NCI-H2171 (cell line): ENCODE measurements at regions not wholly inside any gene's neighbourhood (a gene's known extent, or its start where the extent isn't known, plus 50 kb on each side); places are given as distances from the start of the nearest gene placed in this dataset.
"Not testable (repeated sequence)": the region's sequence is repeated elsewhere in the genome, so short reads cannot be mapped to it uniquely, and the experiment has no call there.

ENCODE experiments used
- DNase-seq: peaks from one replicate; lab custom pipeline; 2025; lab: John Stamatoyannopoulos, UW

DNA sequence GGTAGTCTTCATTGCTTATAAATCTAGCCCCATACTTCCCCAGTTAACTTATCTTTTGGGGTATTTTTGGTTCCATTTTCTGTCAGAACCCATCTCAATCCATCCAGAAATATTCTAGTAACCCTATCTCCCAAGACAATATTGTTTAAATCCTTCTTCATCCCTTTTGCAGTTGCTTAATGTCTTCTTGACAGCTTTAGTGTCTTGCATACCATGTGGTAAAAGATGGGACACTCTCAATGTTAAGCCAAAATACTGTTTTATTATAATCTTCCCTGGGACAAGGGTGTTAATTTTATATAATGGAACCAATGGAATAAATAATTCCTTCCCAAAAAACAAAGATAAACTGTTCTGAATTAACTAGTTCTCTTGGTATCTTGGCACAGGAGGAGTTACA is 450.2 kb downstream of the CCER1 start:
- no peak for DNase-seq

DNA sequence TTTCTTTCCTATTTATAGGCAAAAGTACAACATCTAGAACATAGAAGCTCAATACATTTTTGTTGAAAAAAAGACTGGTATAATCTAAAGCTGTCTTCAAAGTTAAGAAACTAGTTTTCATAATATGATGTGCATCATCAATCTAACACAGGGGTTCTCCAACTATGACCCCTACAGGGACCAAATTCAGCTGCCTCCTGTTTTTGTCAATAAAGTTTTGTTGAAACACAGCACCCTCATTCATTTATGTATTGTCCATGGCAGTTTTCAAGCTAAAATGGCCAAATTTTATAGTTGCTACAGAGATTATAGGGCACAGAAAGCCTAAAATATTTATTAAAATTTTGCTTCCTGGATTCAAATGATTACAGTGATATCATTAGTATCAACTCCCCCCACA is 452.9 kb downstream of the CCER1 start:
- no peak for DNase-seq

- DNase-seq: no peak
These were observed 453.6 kb downstream of the CCER1 start for GRCh38 chr12:90501412-90501811.

- DNase-seq: no peak
These were observed 455.2 kb downstream of the CCER1 start for GRCh38 chr12:90499795-90500194.

GRCh38 chr12:90497923-90498545 is 456.9 kb downstream of the CCER1 start:
- no peak for DNase-seq

GRCh38 chr12:90490355-90490754 is 464.6 kb downstream of the CCER1 start:
- no peak for DNase-seq

DNA sequence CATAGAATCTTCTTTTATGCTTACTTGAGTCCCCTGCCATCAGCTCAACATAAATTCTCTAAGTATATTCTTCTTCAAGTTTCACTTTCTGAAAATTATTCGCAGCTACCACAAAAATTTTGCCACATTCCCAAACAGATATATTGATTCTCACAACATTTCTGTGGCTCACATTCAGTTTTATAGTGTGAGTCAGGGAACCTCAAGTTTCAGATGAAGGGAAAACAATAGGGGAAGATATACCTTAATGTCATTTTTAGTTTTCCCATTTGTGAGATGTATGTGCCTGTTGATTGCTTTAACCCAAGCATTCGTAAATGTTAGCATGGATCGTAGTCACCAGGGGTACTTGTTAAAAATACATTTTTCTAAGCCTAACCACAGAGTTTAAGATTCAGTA is 465.8 kb downstream of the CCER1 start:
- DNase-seq: no peak

GRCh38 chr12:90485560-90485959 is 469.4 kb downstream of the CCER1 start:
- DNase-seq: no peak

DNA sequence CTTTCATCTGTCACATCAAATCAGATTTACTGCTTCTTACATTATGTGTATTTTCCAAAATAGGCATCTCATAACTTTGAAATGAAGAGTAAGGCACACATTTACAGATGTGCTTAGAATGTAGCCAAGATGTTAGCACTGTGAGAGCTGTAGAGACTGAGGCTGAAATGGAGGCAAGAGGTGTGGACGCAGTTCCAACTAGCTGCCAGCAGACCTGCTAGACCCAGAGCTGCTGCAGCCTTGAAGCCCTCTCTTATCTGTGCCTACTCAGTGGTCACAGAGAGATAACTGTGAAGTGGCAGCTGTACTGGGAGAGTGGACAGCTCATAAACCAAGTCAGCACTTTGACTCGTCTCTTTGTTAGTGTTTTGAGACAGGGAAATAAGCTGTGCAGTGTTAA is 470.9 kb downstream of the CCER1 start:
- no peak for DNase-seq

DNA sequence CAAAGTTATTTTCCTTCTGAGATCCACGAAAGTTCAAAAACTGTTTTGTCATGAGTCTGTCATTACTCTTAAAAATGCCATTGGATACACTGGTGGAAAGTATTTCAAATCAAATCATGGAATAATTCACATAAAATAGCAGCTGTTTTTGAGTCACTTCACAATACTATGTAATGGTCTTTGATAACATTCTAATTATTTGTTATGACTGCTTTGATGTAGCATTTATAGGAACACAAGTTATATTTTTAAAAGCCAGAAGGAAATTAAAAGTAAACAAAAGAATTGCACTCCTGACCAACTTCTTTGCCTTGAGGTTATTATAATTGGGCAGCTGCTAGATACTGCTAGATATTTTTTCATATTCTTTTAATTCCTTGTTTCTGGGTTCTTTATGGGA is 473.2 kb downstream of the CCER1 start:
- DNase-seq: no peak

DNA sequence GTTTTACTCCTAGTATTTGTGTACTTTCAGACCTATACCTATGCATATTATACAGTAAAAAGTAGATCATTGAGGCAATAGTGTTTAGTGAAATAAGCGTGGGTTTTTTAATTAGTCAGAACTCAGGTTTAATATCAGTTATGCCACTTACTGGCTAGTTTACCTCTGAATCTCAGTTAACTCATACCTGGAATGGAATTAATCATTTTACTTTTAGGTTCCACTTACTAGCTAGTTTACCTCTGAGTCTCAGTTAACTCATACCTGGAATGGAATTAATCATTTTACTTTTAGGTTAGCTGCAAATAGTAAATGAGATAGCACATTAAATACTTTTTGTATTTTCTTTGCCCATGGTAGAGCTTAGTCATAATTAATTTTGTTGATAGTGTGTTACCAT is 475.7 kb downstream of the CCER1 start:
- DNase-seq: no peak

GRCh38 chr12:90473831-90474230 is 481.1 kb downstream of the CCER1 start:
- DNase-seq: no peak

DNA sequence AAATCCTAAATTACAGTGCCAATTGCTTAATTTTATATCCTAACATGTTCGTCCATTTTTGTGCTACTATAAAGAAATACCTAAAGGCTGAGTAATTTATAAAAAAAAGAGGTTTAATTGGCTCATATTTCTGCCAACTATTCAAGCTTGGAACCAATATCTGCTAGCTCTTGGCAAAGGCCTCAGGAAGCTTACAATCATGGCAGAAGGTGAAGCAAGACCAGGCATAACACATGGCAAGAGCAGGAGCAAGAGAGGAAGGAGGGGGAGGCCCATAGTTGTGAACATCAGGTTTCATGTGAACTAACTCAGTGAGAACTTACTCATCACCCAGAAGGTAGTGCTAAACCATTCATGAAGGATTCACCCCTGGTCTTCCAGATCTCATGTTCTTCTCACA is 494.3 kb downstream of the CCER1 start:
- no peak for DNase-seq

- DNase-seq: no peak
These were observed 498.7 kb downstream of the CCER1 start for GRCh38 chr12:90456248-90456647.

DNA sequence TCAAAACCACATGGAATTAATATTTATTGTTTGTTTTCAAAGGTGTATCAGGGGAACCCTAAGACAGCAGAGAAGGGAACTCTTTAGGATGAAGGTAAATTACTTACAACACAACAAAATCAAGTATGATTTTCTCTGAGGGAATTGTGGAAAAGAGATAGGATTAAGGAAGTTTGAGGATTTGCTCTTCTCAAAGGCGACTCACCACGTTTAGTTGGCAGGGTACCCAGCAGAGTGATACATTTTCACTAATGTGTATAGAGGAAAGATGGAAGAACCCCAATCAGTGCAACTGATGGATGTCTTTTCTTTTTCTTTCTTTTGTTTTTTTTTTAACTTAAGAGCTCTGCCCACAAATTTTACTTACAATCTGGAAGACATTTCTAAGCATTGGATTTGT is 499.2 kb downstream of the CCER1 start:
- DNase-seq: no peak

- no peak for DNase-seq
These were observed 505.4 kb downstream of the CCER1 start for GRCh38 chr12:90449611-90450010.

DNA sequence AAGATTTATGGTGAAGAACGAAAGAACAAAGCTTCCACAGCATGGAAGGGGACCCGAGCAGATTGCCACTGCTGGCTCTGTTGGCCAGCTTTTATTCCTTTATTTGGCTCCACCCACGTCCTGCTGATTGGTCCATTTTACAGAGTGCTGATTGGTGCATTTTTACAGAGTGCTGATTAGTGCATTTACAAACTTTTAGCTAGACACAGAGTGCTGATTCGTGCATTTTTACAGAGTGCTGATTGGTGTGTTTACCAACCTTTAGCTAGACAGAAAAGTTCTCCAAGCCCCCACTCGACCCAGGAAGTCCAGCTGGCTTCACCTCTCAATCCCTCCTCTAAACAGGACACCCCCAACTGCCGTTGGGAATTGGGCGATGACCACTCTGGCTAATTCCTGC is 511.5 kb downstream of the CCER1 start:
- DNase-seq: not testable (repeated sequence)

DNA sequence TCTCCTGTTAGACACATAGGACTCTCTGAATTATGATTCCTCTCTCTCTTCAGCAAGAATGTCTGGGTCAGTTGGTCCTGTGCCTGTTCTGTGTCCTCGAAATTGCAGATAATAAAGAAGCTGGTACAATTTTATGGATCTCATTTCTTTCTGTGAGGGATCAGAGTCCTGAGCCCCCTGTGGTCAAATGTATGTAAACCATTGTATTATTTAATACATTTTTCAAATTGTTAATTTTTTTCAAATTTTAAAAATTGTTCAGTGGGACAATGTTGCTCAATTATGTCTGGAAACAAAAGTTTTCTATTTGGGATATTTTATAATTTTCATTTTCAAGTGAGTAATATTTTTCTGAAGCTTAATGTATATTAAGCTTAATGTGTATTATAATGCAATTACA is 513.5 kb downstream of the CCER1 start:
- no peak for DNase-seq

- DNase-seq: no peak
These were observed 526.1 kb downstream of the CCER1 start for GRCh38 chr12:90428881-90429280.

- no peak for DNase-seq
These were observed 526.5 kb downstream of the CCER1 start for GRCh38 chr12:90428465-90428864.

GRCh38 chr12:90423965-90424364 is 531.0 kb downstream of the CCER1 start:
- no peak for DNase-seq

DNA sequence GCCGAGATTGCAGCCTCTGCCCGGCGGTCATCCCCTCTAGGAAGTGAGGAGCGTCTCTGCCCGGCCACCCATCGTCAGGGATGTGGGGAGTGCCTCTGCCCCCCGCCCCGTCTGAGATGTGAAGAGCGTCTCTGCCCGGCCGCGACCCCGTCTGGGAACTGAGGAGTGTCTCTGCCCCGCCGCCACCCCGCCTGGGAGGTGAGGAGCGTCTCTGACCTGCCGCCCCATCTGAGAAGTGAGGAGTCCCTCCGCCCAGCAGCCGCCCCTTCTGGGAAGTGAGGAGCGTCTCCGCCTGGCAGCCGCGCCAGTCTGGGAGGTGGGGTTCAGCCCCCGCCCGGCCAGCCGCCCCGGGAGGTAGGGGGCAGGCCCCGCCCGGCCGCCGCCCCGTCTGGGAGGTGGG is 544.0 kb downstream of the CCER1 start:
- DNase-seq: no peak

DNA sequence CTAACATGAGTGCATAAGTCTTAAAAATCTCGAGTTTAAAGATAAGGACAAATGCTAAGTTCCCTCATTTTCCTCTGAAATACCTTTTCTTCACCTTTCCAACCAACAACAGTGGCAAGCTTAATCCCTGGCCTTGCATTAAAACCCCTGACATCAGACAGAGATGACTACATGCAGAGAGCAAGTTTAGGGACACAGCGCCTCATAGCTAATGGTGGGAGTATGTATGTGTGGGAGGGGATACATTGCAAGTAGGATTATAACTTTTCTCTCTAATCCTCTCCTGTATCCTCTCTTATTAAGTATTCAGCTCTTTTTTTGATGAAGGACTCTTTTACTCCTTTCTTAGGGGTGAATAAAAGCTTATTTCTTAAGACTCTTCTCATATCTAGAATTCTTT is 547.1 kb downstream of the CCER1 start:
- no peak for DNase-seq

DNA sequence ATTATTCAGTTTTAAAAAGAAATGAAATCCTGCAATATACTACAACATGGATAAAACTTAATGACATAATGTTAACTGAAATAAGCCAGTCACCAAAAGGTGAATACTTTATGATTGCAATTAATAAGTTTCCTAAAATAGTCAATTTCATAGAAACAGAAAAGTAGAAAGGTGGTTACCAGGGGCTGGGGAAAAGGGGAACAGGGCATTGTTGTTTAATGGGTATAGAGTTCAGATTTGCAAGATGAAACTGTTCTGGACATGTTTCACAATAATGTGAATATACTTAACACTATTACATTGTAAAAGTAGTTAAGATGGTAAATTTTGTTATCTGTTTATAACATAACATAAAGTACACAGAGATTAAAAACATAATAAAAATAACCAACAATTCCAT is 550.9 kb downstream of the CCER1 start:
- DNase-seq: no peak

- no peak for DNase-seq
These were observed 553.8 kb downstream of the CCER1 start for GRCh38 chr12:90401185-90401584.
